ENCODE measurements at regions not wholly inside any gene's neighbourhood (a gene's known extent, or its start where the extent isn't known, plus 50 kb on each side); places are given as distances from the start of the nearest gene placed in this dataset.

GRCh38 chr14:78081245-78081644 is 88.9 kb upstream of the NRXN3 start:
- TF ChIP-seq, protein P1, sequence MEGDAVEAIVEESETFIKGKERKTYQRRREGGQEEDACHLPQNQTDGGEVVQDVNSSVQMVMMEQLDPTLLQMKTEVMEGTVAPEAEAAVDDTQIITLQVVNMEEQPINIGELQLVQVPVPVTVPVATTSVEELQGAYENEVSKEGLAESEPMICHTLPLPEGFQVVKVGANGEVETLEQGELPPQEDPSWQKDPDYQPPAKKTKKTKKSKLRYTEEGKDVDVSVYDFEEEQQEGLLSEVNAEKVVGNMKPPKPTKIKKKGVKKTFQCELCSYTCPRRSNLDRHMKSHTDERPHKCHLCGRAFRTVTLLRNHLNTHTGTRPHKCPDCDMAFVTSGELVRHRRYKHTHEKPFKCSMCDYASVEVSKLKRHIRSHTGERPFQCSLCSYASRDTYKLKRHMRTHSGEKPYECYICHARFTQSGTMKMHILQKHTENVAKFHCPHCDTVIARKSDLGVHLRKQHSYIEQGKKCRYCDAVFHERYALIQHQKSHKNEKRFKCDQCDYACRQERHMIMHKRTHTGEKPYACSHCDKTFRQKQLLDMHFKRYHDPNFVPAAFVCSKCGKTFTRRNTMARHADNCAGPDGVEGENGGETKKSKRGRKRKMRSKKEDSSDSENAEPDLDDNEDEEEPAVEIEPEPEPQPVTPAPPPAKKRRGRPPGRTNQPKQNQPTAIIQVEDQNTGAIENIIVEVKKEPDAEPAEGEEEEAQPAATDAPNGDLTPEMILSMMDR (IDR thresholded peaks at IDR 0.05) = no peak
- TF ChIP-seq POLR2A (IDR thresholded peaks at IDR 0.05) = no peak
